Choroid plexus epithelial cell (primary cell): ENCODE measurements at regions not wholly inside any gene's neighbourhood (a gene's known extent, or its start where the extent isn't known, plus 50 kb on each side); places are given as distances from the start of the nearest gene placed in this dataset.
A peak's percentile ranks its signal among the peaks of the same experiment; 100 is the strongest.

Experiments used
- DNase-seq: peaks from one replicate; pipeline ENCODE4 v3.0.0-alpha.2; 2010; ENCODE audit warnings: low read depth
- H3K4me3 ChIP-seq: 2 replicates; pipeline ENCODE4 v1.5.1; 2011; ENCODE audit warnings: low read depth, mild to moderate bottlenecking, control low read depth, low read length, moderate library complexity
- TF ChIP-seq, protein P1 (sequence below): conservative IDR thresholded peaks from 2 replicates; pipeline ENCODE4 v1.5.1; 2011; ENCODE audit warnings: low read depth, mild to moderate bottlenecking, control low read depth, inconsistent platforms, low read length, moderate library complexity

- TF ChIP-seq, protein P1, sequence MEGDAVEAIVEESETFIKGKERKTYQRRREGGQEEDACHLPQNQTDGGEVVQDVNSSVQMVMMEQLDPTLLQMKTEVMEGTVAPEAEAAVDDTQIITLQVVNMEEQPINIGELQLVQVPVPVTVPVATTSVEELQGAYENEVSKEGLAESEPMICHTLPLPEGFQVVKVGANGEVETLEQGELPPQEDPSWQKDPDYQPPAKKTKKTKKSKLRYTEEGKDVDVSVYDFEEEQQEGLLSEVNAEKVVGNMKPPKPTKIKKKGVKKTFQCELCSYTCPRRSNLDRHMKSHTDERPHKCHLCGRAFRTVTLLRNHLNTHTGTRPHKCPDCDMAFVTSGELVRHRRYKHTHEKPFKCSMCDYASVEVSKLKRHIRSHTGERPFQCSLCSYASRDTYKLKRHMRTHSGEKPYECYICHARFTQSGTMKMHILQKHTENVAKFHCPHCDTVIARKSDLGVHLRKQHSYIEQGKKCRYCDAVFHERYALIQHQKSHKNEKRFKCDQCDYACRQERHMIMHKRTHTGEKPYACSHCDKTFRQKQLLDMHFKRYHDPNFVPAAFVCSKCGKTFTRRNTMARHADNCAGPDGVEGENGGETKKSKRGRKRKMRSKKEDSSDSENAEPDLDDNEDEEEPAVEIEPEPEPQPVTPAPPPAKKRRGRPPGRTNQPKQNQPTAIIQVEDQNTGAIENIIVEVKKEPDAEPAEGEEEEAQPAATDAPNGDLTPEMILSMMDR = peak; percentile 56
- no peak overlapping the region for H3K4me3 ChIP-seq
- DNase-seq = peak; percentile 73
Observed at GRCh38 chr7:21256310-21256877, 171.5 kb upstream of the SP4 start.

DNA sequence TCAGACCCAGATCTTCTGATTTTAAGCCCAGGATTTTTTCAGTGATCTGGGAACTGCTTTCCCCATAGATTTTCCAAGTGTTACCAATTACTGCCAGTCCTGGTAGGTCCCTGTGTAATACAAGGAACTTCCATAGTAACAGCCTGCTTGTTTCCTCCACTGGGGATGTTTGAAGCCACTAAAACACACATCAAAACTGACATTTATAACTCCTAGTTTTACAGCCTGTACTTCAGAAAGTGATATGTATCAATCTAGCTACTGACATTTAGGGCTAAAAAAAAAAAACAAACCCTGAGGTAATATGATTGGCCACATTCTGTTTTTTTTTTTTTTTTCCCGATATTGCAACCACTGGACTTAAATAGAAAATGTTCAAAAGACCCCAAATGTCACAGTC, 166.9 kb upstream of the SP4 start:
- TF ChIP-seq, protein P1 = no peak
- DNase-seq = no peak
- H3K4me3 ChIP-seq = no peak overlapping the region

- no peak overlapping the region for H3K4me3 ChIP-seq
- TF ChIP-seq, protein P1 = peak; percentile 89
- peak; percentile 70 for DNase-seq
Observed at GRCh38 chr7:21261627-21262594, 166.0 kb upstream of the SP4 start.

DNA sequence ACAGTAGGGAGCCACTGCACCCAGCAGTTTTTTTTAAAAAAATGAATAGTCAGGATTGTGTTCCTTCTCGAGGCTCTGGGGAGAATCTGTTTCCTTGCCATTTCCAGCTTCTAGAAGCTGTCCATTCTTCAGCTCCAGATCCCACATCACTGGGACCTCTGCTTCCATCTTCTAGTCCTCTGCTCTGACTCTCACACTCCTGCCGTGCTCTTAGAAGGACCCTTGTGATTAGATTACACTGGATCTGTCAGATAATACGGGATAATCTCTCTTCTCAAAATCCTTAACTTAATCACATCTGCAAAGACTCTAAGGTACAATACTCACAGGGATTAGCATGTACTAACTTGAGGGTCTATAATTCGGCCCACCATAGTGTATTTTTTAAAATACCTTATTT, 158.9 kb upstream of the SP4 start:
- DNase-seq = no peak
- TF ChIP-seq, protein P1 = no peak
- no peak overlapping the region for H3K4me3 ChIP-seq

- H3K4me3 ChIP-seq = no peak overlapping the region
- no peak for DNase-seq
- TF ChIP-seq, protein P1 = no peak
Observed at GRCh38 chr7:21276471-21277035, 151.3 kb upstream of the SP4 start.

- TF ChIP-seq, protein P1 = no peak
- DNase-seq = no peak
- H3K4me3 ChIP-seq = no peak overlapping the region
Observed at GRCh38 chr7:21278944-21279343, 148.9 kb upstream of the SP4 start.
